SKM-1 (cell line): ENCODE measurements at regions not wholly inside any gene's neighbourhood (a gene's known extent, or its start where the extent isn't known, plus 50 kb on each side); places are given as distances from the start of the nearest gene placed in this dataset.

Experiments
- DNase-seq: peaks from one replicate; lab custom pipeline; 2025; ENCODE audit not compliant: unreplicated experiment; lab: John Stamatoyannopoulos, UW

DNA sequence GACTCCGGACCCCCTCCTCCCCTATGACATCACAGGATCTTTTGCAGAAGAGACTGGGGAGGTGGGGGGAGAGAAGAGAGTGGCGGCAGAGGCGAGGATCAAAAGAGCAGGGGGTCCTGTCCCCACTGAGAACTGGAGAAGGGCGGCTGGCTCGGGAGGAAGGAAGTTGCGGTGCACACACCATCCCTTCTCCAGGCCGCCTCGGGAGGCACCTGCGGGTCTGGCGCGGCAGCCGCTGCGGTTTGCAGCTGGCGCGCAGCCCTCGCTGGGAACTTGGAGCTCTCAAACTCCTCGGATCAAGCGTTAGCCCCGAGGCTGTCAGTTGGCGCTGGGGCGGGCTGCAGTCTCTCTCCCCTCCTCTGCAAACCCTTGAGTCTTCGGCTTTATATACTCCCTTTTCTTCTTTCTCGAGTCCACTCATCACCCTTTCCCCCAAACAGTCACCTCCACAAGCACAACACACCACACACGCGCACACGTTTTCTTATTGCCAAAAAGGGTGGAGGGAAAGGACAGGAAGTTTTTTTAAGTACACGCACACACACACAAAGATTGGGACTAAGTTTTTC lies 180.7 kb downstream of the TBXT start:
- no peak for DNase-seq

DNA sequence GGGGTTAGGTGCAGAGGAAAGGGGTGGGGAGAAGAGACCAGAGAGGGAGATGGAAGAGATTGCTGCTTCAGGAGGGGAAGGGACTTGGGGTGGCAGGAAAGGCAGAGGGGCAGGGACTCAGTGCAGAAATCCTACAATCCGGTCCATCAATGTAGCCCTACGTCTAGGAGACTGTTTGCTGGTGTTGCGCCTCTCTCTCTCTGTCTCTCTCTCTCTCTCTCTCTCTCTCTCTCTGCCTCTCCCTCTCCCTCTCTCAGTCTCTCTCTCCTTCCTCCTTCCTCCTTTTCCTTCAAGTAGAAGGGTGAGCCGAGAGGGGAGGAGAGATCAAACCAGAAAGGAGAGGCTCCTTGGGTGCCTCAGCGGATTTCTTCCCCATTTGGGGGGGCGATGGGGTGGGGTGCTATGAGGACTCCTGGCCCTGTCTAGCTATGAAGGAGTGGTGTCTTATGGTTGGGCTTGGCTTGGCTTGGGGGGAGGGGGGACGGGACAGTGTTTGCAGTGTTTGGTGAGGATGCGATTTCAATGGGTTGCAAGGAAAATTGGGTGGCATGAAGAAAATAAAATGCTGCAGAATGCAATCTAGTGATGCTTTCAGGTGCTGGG lies 181.2 kb downstream of the TBXT start:
- DNase-seq = no peak

- no peak for DNase-seq
These were observed 181.8 kb downstream of the TBXT start for GRCh38 chr6:165985806-165986299.

DNA sequence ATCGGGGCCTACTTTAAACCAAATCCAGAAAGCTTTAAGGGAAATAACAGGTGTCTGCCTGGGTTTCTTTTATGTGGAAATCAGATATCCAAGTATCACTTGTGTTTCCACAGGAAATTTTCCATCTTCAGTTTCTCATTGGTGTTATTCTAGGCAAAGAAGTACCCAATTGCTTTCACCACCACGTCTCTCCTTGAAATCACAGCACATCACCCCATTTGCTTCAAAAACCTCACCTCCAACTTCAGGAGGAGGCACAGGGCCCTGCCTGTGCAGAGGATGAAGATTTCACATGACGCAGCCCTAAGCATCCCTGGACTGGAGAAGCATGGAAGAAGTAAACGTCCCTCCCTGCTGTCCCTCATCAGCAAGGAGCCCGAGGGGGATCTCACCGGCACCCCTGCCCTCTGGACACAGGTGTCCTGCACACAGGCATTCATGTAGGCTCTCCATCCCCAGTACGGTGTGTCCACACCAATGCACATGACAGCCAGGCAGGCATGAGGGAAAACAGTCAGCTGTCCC lies 182.3 kb downstream of the TBXT start:
- no peak for DNase-seq

GRCh38 chr6:165984729-165985275 lies 182.8 kb downstream of the TBXT start:
- DNase-seq = no peak

DNA sequence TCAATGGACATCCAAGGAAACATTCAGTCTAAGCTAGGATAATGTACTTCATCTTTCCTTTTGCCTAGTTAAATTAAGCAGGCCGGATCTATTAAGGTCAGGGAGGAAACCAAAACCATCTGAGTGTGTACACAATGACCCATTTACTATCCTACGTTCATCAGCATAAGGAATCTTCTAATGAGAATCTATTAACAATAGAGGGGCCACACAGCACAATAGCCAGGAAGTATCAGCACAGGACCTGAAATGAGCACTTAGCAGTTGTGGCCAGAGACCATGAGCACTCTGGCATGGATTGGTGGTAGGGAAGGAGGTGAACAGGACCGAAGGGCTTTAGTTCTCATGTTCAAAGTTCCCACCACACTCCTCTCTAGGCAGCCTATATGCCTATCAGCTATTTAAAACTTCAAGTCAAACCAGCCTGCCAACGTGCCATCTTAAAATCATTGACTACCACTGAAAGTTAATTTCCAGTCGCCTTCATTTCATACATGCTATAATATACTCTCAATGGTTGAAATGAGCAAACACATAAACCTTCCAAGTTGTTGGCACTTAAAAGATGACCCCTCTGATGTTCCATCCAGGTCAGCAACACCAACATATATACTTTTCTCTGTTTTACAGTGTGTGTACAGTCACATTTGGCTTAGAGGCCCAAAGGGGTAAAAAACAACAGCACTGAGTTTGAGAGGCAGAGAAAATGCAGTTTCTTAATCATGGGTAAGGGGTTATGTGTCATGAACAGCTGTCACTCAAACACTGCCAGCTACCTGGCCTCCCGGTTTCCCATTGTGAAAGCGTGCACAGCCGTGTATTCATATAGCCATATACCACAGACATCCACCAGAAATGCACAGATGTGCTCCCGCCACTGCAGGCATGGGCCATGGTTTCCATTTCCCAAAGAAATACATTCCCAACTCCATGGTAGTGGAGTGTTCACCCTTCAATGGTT lies 184.3 kb downstream of the TBXT start:
- DNase-seq = no peak

DNA sequence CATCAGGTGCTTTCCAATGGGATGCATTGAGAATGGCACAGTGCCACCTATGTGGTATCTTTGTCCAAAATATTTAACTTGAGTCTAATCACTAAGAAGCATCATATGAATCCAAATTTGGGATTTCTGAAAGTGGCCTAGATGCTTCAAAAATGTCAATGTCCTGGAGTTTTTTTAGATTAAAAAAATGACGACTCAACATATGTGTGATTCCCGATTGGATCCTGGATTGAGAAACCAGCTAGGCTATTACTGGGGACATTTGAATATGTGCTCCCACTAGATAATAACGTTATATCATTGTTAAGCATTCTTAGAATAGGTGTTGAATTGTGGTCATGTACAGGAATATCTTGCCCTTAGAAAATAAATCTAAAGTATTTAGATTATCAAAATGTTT lies 189.2 kb downstream of the TBXT start:
- no peak for DNase-seq

- no peak for DNase-seq
These were observed 191.0 kb downstream of the TBXT start for GRCh38 chr6:165976684-165977083.

DNA sequence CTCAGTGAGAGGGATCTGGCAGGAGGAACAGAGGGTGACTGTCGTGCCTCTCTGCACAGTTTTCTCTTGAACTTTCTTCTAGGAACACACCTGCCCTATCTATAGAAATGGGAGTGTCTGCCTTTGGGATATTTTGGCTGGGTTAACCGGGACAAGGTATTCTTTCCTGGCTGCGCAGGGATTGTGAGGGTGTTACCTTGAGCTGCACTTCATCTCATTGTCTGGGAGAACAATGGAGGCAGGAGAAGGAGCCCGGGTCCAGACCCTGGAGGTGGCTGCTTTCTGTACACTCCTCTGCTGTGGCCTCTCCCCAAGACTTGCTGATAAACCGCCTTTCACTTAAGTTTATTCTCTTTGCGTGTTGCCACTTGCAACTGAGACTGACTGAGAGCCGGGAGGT lies 192.8 kb downstream of the TBXT start:
- no peak for DNase-seq

- no peak for DNase-seq
These were observed 194.2 kb downstream of the TBXT start for GRCh38 chr6:165973473-165973872.

DNA sequence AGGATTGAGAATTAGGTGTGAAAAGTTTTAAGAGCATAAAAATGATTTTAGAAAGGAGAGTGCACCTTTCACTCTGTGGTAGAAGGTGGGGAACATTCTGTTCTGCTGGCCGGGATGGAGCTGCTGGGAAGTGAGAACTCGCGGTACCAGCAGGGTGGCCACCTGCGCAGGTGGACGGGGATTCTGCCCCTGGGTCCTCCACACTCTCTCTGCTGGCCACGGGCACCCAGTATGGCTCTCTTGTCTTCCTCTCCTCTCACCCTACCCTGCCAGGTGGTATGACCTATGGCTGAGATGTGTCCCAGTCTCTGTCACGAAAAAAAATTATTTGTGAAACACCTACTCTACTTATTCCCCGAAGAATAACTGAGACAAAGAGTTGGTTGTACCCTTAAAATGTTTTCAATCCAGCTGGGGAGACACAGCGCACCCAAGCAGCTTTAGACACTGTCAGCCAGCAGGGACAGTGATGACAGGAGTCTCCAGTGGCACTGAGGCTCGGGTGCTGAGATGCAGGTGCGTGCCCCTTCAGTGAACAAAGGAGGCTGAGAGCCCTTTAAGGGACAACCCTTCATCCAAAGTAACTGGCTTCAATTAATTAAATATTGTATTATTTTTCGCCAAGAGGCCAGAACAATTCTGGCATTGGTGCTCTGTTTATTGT lies 195.4 kb downstream of the TBXT start:
- no peak for DNase-seq

DNA sequence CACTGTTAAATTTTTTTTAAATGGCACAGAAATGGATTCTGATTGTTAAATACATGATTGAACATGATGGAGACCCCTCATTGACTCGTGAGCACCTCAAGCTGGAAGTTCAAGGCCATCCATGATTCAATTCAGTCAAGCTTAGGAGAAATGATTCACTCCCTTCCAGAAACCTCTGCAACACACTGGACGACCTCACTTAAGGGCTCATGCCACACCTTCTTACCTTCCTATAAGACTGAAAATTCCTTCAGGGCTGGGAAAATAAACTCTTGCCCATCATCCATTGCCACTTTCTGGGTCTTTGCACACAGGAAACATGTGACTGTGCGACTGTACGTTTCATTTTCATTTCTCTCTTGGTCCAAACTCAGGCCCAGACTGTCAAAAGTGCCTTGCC lies 196.4 kb downstream of the TBXT start:
- DNase-seq = no peak

- no peak for DNase-seq
These were observed 197.7 kb downstream of the TBXT start for GRCh38 chr6:165970001-165970400.

DNA sequence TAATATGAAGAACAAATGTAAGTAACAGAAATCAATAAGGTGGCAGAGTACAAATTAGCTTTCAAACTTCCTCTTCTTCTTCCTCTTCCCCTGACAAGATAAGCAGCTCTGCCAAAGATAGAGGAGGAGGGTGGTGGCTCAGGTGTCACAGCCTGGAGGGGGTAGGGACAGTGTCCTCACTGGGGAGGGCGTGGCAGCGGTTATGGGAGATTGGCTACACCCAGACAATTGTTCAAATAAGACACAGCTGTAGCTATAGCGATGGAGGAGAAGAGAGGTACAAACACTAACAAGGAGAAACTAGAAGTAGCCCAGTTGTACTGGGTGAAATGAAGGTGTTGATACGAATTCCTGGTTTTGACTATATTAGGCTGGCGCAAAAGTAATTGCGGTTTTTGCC lies 198.5 kb downstream of the TBXT start:
- no peak for DNase-seq

GRCh38 chr6:165968408-165968807 lies 199.2 kb downstream of the TBXT start:
- DNase-seq = no peak

DNA sequence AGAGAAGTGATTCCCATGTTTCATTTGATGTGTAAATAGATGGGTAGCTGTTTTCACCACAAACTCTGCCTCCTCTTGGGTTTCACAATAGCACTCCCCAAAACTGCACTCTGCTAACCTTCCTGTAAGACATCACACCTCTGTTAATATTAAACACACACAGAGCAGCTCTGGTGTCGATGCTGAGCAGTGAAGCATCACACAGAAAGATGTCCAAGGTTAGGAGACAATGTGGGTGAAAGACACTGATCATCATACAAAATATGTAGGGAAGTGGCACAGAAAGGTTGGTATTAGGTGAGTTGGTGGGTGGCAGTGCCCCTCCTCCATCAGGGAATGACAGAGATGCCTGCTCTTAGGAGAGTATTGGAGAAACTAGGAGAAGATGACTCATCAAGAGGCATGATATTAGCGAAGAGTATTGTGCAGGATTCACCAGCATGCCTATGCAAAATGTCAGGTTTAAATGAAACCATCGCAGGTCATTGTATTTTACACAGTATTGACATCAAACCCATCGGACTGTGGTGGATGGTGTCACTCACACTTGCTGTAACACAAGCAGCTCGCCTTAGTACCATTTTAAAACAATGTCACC lies 199.7 kb downstream of the TBXT start:
- DNase-seq = no peak

DNA sequence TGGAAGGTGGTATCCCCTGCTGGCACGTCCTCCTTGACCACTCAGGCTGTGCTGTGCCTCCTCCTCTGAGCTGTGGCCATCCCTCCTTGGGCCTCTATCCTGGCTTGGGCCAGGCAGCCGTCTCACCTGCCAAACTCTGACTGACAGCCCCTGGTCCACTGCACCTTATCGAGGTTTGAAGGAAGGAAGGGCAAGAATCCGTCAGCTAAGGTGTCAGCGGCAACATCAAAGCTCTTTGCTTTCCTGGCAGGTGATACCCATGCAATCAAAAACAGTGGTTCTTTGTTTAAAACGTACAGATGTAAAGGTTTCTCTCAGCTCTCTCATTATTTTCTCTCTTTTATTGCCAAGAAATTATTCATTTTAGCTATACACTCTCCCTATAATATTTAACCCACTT lies 203.9 kb downstream of the TBXT start:
- no peak for DNase-seq

GRCh38 chr6:165962366-165962765 lies 205.3 kb downstream of the TBXT start:
- no peak for DNase-seq

- no peak for DNase-seq
These were observed 206.4 kb downstream of the TBXT start for GRCh38 chr6:165961233-165961632.

- DNase-seq = no peak
These were observed 207.0 kb downstream of the TBXT start for GRCh38 chr6:165960695-165961094.

DNA sequence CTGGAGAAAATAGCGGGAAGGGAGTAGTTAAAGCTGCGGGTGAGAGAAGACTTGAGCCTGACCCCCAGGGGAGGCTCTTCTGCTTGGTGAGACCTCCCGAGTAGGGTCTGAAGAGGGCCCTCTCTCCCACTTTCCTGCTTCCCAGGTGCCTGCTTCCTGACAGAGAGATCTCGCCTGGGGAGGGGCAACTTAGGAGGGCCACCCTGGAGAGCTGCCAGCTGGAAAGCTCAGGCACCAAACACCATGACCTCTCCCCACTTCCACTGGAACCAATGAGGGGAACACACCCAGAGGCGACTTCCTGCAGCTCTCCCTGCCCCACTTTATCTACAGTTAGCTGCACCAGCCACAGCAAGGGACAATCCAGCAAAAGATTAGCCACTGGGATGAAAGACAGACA lies 208.0 kb downstream of the TBXT start:
- DNase-seq = no peak
